HCT116 (cell line): ENCODE measurements at regions not wholly inside any gene's neighbourhood (a gene's known extent, or its start where the extent isn't known, plus 50 kb on each side); places are given as distances from the start of the nearest gene placed in this dataset.

Source experiments
- ATAC-seq: fragments of 200-7000 bp; cut with Tn5 transposase; 2 replicates; pipeline ENCODE4 v1.9.1; 2020; ENCODE audit warnings: mild to moderate bottlenecking, moderate library complexity
- BruUV-seq: library from RNA; stranded (reverse); fragments of 400-500 nt; replicated peaks from 2 replicates; lab custom pipeline; 2021; lab: Mats Ljungman, UMichigan
- CTCF ChIA-PET: fragments of 300-600 bp; sonication (Branson Sonifier 250); formaldehyde crosslinking; loops from one replicate; lab custom pipeline; 2021; ENCODE audit warnings: antibody characterized with exemption; lab: Charles Lee
- POLR2A ChIA-PET: fragments of 300-600, 350-600 bp; sonication (Branson Sonifier 250); formaldehyde crosslinking; loops from one replicate; lab custom pipeline; 2021; ENCODE audit warnings: antibody characterized with exemption; lab: Charles Lee
- RAD21 ChIA-PET, 2 experiments: fragments of 300-600 bp; sonication (Branson Sonifier 250); formaldehyde crosslinking; loops; one replicate each; lab custom pipeline; 2023; ENCODE audit warnings: low total read pairs in 2 of 2; ENCODE audit not compliant: uncharacterized antibody in 2 of 2, unreplicated experiment in 2 of 2, low non-redundant PET in 1 of 2; lab: Charles Lee
- DNase-seq: peaks from one replicate; pipeline ENCODE4 v3.0.0-alpha.2; 2010; ENCODE audit warnings: low read depth, low spot score
- H2AFZ ChIP-seq: fragments of 200-600 bp; shearing (Covaris generic), sonication (generic); 2 replicates; pipeline ENCODE4 v1.6.1; 2017; ENCODE audit warnings: low read depth, mixed run types, mixed read lengths, antibody characterized with exemption, low read length; ENCODE audit not compliant: poor library complexity, severe bottlenecking
- H3K27ac ChIP-seq: 2 replicates; pipeline ENCODE4 v1.5.1; 2012; ENCODE audit warnings: low read depth, low read length
- H3K27me3 ChIP-seq: fragments of 200-600 bp; sonication (generic); 2 replicates; pipeline ENCODE4 v1.6.1; 2016; ENCODE audit warnings: mixed run types, low read length, mixed read lengths; ENCODE audit not compliant: insufficient read depth
- H3K36me3 ChIP-seq, 2 experiments: fragments of 200-500 bp in 1 of 2; fragments of 200-600 bp in 1 of 2; sonication (Bioruptor generic) in 1 of 2; sonication (generic) in 1 of 2; 2 replicates each; pipeline versions ENCODE4 v1.5.1 to v1.6.1; 2014 to 2016; ENCODE audit warnings: low read length in 2 of 2, inconsistent platforms in 1 of 2, mixed read lengths in 1 of 2, mixed run types in 1 of 2; ENCODE audit not compliant: insufficient read depth in 2 of 2, control insufficient read depth in 1 of 2
- H3K4me1 ChIP-seq, 2 experiments: fragments of 200-600 bp in 1 of 2; sonication (generic) in 1 of 2; 2 replicates each; pipeline versions ENCODE4 v1.5.1 to v1.6.1; 2012 to 2017; ENCODE audit warnings: low read length in 2 of 2, inconsistent platforms in 1 of 2, mild to moderate bottlenecking in 1 of 2, mixed read lengths in 1 of 2, mixed run types in 1 of 2, moderate library complexity in 1 of 2; ENCODE audit not compliant: insufficient read depth in 2 of 2, control insufficient read depth in 1 of 2
- H3K4me2 ChIP-seq: fragments of 200-600 bp; sonication (generic); 2 replicates; pipeline ENCODE4 v1.6.1; 2017; ENCODE audit warnings: mixed run types, low read length, mixed read lengths
- H3K4me3 ChIP-seq, 2 experiments: fragments of 200-600 bp in 1 of 2; sonication (generic) in 1 of 2; replicated peaks in 1 of 2; 2 replicates each; pipeline ENCODE4 v1.5.1; 2011 to 2016; ENCODE audit warnings: low read length in 2 of 2, control low read depth in 1 of 2, low read depth in 1 of 2, mild to moderate bottlenecking in 1 of 2, mixed read lengths in 1 of 2, mixed run types in 1 of 2
- H3K79me2 ChIP-seq: fragments of 200-600 bp; sonication (generic); 2 replicates; pipeline ENCODE4 v1.6.1; 2017; ENCODE audit warnings: mild to moderate bottlenecking, mixed run types, low read length, moderate library complexity, mixed read lengths; ENCODE audit not compliant: insufficient read depth
- H3K9ac ChIP-seq: fragments of 200-600 bp; sonication (generic); 2 replicates; pipeline ENCODE4 v1.6.1; 2016; ENCODE audit warnings: low read length, mixed read lengths
- H3K9me2 ChIP-seq: fragments of 200-600 bp; sonication (generic), shearing (Covaris generic); 2 replicates; pipeline ENCODE4 v1.6.1; 2017; ENCODE audit warnings: mixed run types, mild to moderate bottlenecking, moderate library complexity; ENCODE audit not compliant: insufficient read depth
- H3K9me3 ChIP-seq, 2 experiments: fragments of 200-500 bp in 1 of 2; fragments of 200-600 bp in 1 of 2; sonication (Bioruptor generic) in 1 of 2; sonication (generic) in 1 of 2; 2 replicates each; pipeline ENCODE4 v1.6.1; 2014 to 2017; ENCODE audit warnings: low read length in 2 of 2, mixed read lengths in 2 of 2, inconsistent platforms in 1 of 2, low read depth in 1 of 2, mild to moderate bottlenecking in 1 of 2, mixed run types in 1 of 2, moderate library complexity in 1 of 2; ENCODE audit not compliant: control insufficient read depth in 1 of 2, insufficient read depth in 1 of 2
- H4K20me1 ChIP-seq: fragments of 200-600 bp; sonication (generic), shearing (Covaris generic); 2 replicates; pipeline ENCODE4 v1.6.1; 2017; ENCODE audit warnings: mixed run types, mild to moderate bottlenecking, moderate library complexity; ENCODE audit not compliant: insufficient read depth
- ATF3 ChIP-seq: IDR thresholded peaks from 2 replicates; pipeline ENCODE4 v1.6.1; 2012
- EGR1 ChIP-seq: IDR thresholded peaks from 2 replicates; pipeline ENCODE4 v1.6.1; 2012; ENCODE audit warnings: low read depth
- ELF1 ChIP-seq: IDR thresholded peaks from 2 replicates; pipeline ENCODE4 v1.6.1; 2012; ENCODE audit warnings: low read depth, borderline replicate concordance
- FOSL1 ChIP-seq: IDR thresholded peaks from 2 replicates; pipeline ENCODE4 v1.6.1; 2012; ENCODE audit warnings: low read depth
- POLR2AphosphoS5 ChIP-seq: IDR thresholded peaks from 2 replicates; pipeline ENCODE4 v1.6.1; 2011; ENCODE audit warnings: mild to moderate bottlenecking, low read depth, low read length, moderate library complexity
- REST ChIP-seq: IDR thresholded peaks from 2 replicates; pipeline ENCODE4 v1.6.1; 2012; ENCODE audit warnings: low read depth
- SP1 ChIP-seq: IDR thresholded peaks from 2 replicates; pipeline ENCODE4 v1.6.1; 2012; ENCODE audit warnings: low read depth
- intact Hi-C: fragments of 100-400 bp; cut with micrococcal nuclease; formaldehyde crosslinking; loops from 2 replicates; pipeline ENCODE4 v1.10.0; 2022
- TF ChIP-seq, protein P1 (sequence below): IDR thresholded peaks from 2 replicates; pipeline ENCODE4 v1.6.1; 2012

DNA sequence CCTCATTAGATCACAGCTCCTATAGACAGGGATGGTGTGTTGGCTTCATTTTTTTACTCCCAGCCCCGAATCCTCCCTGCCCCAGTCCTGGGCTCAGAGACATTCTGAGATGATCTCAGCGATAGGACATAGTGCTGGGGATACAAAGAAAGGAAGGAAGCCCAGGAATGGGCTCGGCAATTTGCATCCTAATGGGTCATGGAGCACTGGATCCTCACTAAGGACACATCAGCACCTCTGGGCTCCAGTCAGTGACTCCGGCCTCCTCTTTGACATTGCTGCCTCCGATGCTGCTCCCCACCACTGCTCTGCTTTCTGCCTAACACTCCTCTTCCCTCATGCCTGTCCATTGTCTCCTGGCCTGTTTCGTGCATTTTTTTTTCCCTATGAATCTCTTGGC, 489.1 kb downstream of the STK39 start (continued):
- TF ChIP-seq, protein P1, sequence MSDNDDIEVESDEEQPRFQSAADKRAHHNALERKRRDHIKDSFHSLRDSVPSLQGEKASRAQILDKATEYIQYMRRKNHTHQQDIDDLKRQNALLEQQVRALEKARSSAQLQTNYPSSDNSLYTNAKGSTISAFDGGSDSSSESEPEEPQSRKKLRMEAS, result no peak
- TF ChIP-seq SP1 (no peak), POLR2AphosphoS5 (no peak), ATF3 (no peak), EGR1 (no peak)

GRCh38 chr2:167756446-167756845, 490.9 kb downstream of the STK39 start:
- no peak overlapping the region for H3K9ac ChIP-seq
- H3K9me3 ChIP-seq, result no peaks in the 10 kb centered on the region
- no peaks in the 10 kb centered on the region for H3K79me2 ChIP-seq
- ATAC-seq (no peak), DNase-seq (no peak)
- H3K36me3 ChIP-seq, result no peaks in the 10 kb centered on the region
- H3K4me1 ChIP-seq, result no peaks in the 10 kb centered on the region
- H2AFZ ChIP-seq, result no peak overlapping the region
- H3K27me3 ChIP-seq, result peaks cover 39% of the 10 kb centered on the region
- BruUV-seq, result no TSS peak
- intact Hi-C loops, result no loop called here
- no peaks in the 10 kb centered on the region for H3K9me2 ChIP-seq
- ChIA-PET CTCF (no interaction called here), RAD21 (no interaction called here), POLR2A (no interaction called here)
- H4K20me1 ChIP-seq, result no peaks in the 10 kb centered on the region
- H3K4me3 ChIP-seq, result no peak overlapping the region
- no peak overlapping the region for H3K4me2 ChIP-seq
- TF ChIP-seq REST (no peak), ELF1 (no peak), FOSL1 (no peak)
- no peak overlapping the region for H3K27ac ChIP-seq
